ENCODE measurements at regions not wholly inside any gene's neighbourhood (a gene's known extent, or its start where the extent isn't known, plus 50 kb on each side); places are given as distances from the start of the nearest gene placed in this dataset.
"Not testable (repeated sequence)": the region's sequence is repeated elsewhere in the genome, so short reads cannot be mapped to it uniquely, and the experiment has no call there.

DNA sequence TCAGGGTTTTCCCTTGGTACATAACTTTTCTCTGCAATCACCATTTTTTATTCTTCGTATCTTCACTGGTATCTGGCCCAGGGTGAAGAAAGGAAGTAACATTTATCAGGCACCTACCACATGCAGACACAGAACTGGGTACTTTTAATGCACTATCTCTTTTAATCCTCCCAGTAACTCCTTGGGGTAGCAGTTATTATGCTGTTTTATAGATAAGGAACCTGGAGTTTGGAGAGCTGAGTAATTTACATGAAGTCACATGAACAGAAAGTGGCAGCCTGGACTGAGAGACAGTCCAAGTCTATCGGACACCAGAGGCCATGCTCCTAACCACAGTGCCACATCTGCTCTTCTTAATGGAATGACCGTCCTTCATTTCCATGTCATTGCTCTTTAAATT, 117.1 kb upstream of the PODXL start:
- no peaks in the 10 kb centered on the region for H3K4me1 ChIP-seq
- H3K9me3 ChIP-seq = no peaks in the 10 kb centered on the region
- H3K4me3 ChIP-seq = no peak overlapping the region
- H3K27ac ChIP-seq = no peak overlapping the region
- H3K36me3 ChIP-seq = no peaks in the 10 kb centered on the region
- TF ChIP-seq CTCF (IDR thresholded peaks at IDR 0.05) = no peak
- H3K27me3 ChIP-seq = no peaks in the 10 kb centered on the region
- no peak for DNase-seq (ENCODE audit: low spot score)

DNA sequence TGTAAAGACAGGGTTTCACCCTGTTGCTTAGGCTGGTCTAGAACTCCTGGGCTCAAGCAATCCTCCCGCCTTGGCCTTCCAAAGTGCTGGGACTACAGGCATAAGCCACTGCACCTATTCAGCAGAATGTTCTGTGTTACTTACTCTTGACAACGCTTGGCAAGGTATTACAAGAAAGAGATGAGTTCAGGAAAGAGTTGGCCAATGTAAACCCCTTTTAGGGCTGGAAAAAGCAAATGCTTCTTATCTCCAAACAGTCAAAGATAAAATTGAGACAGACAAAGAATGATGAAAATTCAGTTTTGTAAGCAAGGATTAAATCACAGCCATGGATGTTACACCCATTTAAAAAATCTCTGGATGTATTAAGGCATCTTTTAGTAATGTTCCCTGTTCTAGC, 114.0 kb upstream of the PODXL start:
- DNase-seq (ENCODE audit: low spot score) = no peak
- no peaks in the 10 kb centered on the region for H3K4me1 ChIP-seq
- H3K9me3 ChIP-seq = no peaks in the 10 kb centered on the region
- no peaks in the 10 kb centered on the region for H3K27me3 ChIP-seq
- H3K4me3 ChIP-seq = no peak overlapping the region
- no peak overlapping the region for H3K27ac ChIP-seq
- no peaks in the 10 kb centered on the region for H3K36me3 ChIP-seq
- TF ChIP-seq CTCF (IDR thresholded peaks at IDR 0.05) = no peak

DNA sequence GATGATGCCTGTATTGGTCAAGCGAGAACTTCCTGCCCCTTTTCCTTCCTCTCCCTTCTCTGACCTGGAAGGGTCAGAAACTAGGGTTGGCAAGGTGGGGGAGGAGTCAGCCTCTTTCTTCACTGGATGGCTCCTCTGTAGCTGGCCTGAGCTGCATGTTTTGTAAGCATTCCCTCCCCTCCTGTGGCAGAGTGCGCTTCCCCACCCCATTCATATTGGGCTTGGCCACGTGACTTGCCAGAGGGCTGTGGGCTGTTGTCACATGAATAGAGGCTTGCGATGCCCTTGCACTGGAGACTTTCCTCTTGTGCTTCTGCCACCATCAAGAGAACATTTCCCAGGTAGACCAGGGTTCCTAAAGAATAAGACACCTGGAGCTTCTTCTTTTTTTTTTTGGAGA, 111.3 kb upstream of the PODXL start:
- Histone ChIP-seq H3K36me3 (no peaks in the 10 kb centered on the region), H3K4me3 (no peak overlapping the region), H3K27ac (no peak overlapping the region), H3K9me3 (no peaks in the 10 kb centered on the region), H3K27me3 (no peaks in the 10 kb centered on the region), H3K4me1 (no peaks in the 10 kb centered on the region)
- TF ChIP-seq CTCF (IDR thresholded peaks at IDR 0.05) = no peak
- DNase-seq (ENCODE audit: low spot score) = no peak

DNA sequence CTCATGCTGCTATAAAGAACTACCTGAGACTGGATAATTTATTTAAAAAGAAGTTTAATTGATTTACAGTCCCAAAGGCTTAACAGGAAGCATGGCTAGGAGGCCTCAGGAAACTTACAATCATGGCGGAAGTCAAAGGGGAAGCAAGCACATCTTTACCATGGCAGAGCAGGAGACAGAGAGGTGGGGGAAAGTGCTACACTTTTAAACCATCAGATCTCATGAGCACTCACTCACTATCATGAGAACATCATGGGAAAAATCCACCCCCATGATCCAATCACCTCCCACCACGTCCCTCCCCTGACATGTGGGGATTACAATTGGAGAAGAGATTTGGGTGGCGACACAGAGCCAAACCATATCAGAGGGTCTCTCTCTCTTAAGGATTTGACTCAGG, 108.6 kb upstream of the PODXL start:
- no peaks in the 10 kb centered on the region for H3K36me3 ChIP-seq
- no peak overlapping the region for H3K27ac ChIP-seq
- TF ChIP-seq CTCF (IDR thresholded peaks at IDR 0.05) = no peak

DNA sequence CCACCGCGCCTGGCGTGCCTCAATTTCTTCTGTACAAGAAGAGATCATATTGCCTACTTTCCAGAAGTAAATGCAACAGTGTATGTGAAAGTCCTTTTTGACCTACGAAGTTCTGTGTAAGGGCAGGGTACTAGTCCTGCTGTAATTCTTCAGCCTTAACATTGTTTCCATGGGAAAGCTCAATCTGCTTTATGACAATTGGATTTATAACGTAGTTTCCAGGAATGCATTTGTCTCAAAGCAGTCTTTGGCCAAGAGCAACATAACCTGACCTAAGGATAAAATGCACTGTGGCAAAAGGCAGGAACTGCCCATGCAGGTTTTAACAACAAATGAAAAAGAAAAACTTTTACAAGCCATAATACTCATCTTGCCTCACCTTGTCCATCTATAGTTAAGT, 108.1 kb upstream of the PODXL start:
- no peak for TF ChIP-seq CTCF (IDR thresholded peaks at IDR 0.05)
- no peak for DNase-seq (ENCODE audit: low spot score)
- no peak overlapping the region for H3K27ac ChIP-seq
- H3K4me3 ChIP-seq = no peak overlapping the region
- H3K9me3 ChIP-seq = no peaks in the 10 kb centered on the region
- H3K36me3 ChIP-seq = no peaks in the 10 kb centered on the region
- H3K4me1 ChIP-seq = no peaks in the 10 kb centered on the region
- no peaks in the 10 kb centered on the region for H3K27me3 ChIP-seq

More for the DNA sequence above, 108.6 kb upstream of the PODXL start:
- H3K4me1 ChIP-seq = no peaks in the 10 kb centered on the region
- DNase-seq (ENCODE audit: low spot score) = no peak
- H3K27me3 ChIP-seq = no peaks in the 10 kb centered on the region
- H3K4me3 ChIP-seq = no peak overlapping the region
- no peaks in the 10 kb centered on the region for H3K9me3 ChIP-seq

GRCh38 chr7:131662301-131662873, 106.0 kb upstream of the PODXL start:
- not testable (repeated sequence) for H3K9me3 ChIP-seq; H3K4me3 ChIP-seq; H3K36me3 ChIP-seq; H3K27me3 ChIP-seq; H3K4me1 ChIP-seq; DNase-seq (ENCODE audit: low spot score); H3K27ac ChIP-seq

Data from right atrium auricular region (tissue), 2 donors.